DMS153 treated with DMSO at 0.1 percent for 48 hours (cell line): ENCODE measurements at regions not wholly inside any gene's neighbourhood (a gene's known extent, or its start where the extent isn't known, plus 50 kb on each side); places are given as distances from the start of the nearest gene placed in this dataset.
"Not testable (repeated sequence)": the region's sequence is repeated elsewhere in the genome, so short reads cannot be mapped to it uniquely, and the experiment has no call there.

Source experiments
- DNase-seq: peaks from one replicate; lab custom pipeline; 2025; ENCODE audit not compliant: unreplicated experiment; lab: John Stamatoyannopoulos, UW

DNA sequence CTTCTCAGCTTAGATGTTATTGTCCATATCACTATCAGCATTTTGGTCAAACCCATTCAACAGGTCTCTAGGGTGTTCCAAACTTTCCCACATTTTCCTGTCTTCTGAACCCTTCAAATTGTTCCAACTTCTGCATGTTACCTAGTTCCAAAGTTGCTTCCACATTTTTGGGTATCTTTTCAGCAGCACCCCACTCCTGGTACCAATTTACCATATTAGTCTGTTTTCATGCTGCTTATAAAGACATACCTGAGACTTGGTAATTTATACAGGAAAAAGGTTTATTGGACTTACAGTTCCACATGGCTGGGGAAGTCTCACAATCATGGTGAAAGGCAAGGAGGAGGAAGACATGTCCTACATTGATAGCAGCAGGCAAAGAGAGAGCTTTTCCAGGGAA, 1187.6 kb downstream of the MRPL39 start:
- not testable (repeated sequence) for DNase-seq

DNA sequence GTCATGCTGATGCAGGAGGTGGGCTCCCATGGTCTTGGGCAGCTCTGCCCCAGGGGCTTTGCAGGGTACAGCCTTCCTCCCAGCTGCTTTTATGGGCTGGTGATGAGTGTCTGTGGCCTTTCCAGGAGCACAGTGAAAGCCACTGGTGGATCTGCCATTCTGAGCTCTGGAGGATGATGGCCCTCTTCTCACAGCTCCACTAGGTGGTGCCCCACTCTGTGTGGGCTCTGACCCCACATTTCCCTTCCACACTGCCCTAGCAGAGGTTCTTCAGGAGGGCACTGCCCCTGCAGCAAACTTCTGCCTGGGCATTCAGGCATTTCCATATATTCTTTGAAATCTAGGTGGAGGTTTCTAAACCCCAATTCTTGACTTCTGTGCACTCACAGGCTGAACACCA, 1188.6 kb downstream of the MRPL39 start:
- DNase-seq: no peak

DNA sequence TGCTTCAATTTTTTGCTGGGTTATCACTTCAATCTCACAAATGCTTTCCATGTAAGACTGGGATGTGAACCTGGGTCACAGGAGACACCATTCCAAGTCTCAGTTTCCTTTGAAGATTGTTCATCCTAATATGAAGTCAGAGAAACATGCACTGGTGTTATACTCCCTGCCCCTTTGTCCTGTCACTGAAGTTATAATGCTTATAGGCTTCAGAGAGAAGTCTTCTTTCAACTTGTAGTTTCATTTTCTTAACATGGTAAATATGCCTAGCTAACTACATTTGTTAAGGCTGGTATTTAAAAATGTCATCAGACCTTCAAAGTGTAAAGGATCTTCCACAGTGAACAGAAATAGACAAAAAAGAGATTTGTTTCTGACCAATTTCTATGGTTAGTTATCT, 1195.9 kb downstream of the MRPL39 start:
- DNase-seq: no peak

DNA sequence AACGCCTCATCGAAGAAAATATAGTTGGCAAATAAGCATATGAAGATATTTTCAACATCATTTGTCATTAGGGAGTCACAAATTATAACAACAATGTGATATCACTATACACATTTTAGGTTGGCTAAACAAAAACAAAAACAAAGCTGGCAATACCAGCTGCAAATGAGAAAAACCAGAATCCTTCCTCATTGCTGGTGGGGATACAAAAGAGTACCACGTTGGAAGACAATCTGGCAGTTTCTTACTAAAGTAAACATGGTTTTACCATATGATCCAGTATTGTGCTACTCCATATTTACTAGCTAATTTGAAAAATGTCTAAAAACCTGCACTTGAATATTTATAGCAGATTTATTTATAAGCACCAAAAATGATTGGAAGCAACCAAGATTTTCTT, 1204.1 kb downstream of the MRPL39 start:
- DNase-seq: no peak

DNA sequence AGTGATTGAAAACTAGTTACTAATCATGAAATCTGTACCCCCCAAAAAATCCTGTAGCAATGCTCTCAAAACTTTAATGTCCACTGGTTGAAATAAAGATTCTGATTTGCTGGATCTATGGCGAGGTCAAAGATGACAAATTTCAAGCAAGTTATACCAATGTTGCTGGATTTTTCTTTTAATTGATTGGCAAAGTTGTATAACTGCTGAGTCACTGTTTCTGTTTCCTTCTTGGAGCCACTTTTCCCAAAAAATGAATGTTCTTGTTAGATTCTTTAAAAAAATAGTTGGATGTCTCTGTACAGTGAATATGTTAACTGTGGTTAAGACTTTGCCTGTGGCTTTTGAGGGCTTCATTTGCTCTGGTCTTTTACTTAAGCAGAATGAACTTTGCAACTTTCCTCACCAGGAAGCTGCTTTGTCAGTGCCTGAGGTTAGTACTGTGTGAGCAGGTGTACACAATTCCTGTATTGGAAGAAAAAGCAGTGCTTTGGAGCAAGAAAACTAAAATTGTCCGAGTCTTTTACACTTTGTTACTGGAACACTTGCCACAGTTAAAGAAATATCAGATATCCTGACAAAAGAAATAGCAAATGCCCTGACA, 1211.9 kb downstream of the MRPL39 start:
- DNase-seq: no peak

DNA sequence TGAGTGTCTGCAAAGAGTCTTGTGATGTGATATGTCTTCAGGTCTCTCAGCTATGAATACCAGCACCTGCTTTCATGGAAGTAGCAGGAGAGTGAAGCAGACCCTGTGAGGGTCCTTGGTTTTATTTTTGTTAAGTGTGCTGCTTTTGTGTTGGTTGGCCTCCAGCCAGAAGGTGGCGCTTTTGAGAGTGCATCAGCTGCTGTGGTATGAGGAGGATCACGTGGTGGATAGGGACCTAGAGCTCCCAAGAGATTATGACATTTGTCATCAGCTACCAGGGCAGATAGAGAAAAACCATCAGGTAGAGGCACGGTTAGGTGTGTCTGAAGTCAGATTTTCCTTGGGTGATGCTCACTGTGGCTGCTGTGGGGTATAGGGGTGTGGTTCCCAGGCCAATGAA, 1232.1 kb downstream of the MRPL39 start:
- no peak for DNase-seq

DNA sequence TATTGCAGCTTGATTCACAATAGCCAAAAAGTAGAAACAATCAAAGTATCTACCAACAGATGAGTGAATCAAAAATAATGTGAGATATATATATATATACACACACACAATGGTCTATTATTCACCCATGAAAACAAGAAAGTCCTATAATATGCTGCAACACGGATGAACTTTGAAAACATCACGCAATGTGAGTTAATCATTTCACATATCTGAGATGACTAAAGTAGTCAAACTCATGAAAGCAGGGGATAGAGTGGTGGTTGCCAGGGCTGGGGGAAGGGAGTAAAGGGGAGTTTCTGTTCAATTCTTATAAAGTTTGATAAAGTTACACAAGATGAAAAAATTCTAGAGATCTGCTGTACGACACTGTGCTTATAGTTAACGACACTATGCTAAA, 1234.8 kb downstream of the MRPL39 start:
- DNase-seq: no peak

DNA sequence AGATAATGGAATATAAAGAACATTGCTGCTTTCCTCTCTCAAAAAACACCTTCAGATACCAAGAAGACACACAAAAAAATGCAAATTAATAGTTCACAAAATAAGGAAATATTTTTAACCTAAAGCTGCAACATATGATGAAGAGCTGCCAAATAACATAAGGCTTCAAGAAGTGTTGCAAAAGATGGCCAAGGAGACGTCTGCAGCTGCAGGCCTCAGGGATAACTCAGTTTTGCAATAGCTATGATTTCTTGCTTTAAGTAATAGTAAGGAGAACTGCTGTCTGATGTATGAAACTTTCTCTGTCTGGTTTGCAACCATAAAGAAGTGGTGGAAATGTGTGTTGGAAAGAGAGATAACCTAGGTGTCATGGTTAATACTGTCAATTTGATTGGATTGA, 1237.5 kb downstream of the MRPL39 start:
- DNase-seq: no peak

DNA sequence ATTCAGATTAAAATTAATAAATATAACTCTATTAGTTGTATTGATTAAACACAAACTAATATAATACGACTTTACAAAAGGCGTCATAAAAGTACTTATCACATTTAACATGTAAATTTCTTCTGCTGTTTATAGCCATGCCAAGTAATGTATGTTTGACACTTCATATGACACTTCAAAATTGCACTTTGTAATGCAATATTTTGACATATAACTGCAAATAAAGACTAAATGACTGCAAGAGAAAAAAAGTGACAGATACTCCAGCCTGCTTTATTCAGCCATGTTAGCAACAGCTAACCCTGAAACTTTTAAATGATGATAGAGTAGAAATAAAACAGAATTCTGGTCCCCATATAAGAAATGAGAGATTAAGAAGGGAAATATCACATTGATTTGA, 1238.0 kb downstream of the MRPL39 start:
- no peak for DNase-seq

DNA sequence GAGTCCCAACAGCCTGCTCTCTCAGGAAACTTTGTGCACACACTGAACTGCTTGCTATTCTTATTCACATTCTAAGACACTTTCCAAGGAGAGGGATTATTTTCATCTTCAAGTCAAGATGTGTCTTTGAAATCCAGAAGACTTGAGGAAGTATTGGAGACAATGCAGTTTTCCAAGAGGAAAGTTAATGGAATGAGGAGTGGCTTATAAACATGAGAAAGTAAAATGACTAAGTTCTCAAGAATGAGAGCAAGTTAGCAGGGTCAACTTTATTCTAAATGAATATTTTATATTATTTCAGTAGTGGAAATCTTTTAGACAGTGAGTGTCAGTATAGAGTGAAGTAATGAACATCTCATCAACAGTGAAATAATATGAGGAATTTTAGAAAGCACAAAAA, 1239.3 kb downstream of the MRPL39 start:
- no peak for DNase-seq

DNA sequence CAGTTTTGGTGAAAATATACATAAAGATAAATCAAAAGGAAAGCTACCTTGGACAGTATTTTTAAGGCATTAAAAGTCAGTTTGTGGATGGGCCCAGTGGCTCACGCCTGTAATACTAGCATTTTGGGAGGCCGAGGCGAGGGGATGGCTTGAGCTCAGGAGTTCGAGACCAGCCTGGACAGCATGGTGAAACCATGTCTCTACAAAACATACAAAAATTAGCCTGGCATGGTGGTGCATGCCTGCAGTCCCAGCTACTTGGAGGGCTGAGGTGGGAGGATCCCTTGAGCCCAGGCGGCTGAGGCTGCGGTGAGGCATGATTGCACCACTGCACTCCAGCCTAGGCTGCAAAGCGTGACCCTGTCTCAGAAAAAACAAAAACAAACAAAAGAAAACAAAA, 1253.8 kb downstream of the MRPL39 start:
- no peak for DNase-seq

DNA sequence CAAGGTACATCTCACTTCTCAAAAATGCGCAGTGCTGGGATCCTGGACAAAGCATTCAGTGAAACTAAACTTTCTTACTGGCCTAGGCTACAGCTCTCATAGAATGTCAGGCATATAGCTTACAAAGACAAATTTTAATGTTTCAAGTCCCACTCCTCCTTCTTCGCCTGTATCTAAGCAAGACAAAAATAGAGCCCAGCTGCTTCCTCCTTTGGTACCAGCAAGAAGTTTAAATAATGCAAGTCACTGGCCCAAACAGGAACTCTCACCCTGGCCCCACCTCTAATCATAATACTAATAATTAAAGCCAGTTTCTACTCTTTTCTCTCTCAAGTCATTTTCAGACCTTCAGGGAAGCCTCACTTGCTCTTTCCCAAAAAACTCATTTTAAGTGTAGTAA, 1267.9 kb downstream of the MRPL39 start:
- no peak for DNase-seq

DNA sequence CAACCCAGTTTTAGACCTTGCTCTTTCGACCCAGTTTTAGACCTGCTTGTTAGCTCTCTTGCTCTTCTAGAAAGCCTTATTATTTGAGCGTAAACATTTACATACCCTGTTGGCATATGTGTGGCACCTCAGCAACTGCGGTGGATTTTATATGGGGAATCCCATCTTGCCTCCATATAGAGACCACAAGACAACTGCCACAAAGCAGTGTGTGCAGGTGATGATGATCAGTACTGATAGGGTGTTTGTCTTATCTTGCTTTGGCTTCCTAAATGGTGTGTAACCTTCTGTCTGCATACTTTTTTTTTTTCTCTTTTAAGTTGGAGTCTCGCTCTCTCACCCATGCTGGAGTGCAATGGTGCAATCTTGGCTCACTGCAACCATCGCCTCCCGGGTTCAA, 1270.8 kb downstream of the MRPL39 start:
- DNase-seq: no peak

DNA sequence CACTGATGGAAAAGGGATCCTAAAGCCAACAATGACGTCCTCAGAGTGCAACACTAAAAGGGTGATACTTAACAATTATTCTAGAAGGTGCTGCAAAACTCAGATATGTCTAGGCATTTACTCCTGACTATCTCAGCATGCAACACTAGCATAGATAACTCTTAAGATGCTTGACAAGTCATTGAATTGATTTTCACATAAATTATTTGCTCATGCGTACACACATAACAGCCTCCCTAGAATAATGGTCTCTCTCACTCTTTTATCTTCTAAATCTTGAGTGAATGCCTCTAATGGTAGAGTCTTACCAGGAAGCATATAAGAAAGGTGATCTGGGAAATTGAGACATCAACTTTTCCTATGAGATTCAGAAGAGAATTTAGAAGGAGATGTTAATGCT, 1283.7 kb downstream of the MRPL39 start:
- no peak for DNase-seq

DNA sequence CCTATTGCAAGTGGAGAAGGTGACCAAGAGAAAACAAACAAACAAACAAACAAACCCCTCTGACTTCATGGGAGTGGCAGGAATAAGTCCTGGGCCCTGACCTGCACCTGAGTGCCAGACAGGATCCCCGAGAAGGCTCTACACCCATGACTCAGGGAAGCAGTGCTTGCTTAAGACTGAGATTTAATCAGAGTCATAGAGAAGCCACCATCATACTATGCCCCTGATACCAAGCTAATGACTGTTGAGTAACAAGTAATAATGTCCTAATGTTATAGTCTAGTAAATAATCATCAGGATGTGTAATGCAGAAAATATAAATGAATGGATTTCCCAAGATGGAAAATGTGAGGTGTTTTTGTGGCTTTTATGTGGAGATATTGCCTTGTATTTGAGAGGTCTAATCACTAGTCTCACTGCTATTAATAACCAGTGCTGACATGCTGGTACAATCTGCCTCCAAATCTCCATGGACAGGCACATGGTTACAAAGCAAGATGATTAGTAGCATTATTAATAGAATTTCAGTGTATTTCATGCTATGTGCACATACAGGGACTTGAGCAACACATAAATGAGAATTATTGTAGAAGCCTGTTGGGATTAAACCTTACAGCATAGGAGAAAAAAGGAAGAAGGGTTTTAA, 1290.9 kb downstream of the MRPL39 start:
- no peak for DNase-seq

DNA sequence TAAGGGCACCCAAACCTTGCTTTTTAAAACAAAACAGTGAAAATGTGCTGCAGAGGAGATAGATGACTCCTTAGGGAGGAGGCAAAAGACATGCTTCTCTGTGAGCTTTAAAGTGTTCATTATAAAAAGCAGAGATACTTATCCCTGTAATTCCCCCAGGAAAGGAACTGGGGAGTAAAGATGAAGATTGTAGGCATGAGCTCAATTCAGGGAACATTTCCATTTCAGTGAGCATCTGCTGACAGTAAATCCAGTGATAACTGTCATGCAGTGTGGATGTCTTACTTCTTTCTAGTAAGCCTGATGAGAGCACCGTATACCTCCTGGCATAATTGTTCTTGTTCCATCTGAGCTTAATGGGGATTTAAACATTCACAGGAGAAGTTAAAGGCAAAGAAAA, 1296.5 kb downstream of the MRPL39 start:
- no peak for DNase-seq

DNA sequence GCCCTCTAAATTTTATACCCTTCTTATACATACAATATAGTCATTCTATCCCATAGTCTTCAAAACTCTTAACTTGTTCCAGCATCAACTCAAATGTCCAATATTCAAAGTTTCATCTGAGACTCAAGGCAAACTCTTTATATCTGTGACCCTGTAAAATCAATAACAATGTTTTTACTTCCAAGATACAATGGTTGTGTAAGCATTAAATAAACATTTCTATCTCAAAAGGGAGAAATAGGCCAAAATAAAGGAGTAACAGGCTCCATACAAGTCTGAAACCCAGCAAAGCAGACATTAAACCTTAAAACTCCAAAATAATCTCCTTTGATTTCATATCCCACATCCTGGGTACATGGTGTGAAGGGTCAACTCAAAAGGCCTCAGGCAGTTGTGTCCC, 1299.1 kb downstream of the MRPL39 start:
- DNase-seq: no peak

DNA sequence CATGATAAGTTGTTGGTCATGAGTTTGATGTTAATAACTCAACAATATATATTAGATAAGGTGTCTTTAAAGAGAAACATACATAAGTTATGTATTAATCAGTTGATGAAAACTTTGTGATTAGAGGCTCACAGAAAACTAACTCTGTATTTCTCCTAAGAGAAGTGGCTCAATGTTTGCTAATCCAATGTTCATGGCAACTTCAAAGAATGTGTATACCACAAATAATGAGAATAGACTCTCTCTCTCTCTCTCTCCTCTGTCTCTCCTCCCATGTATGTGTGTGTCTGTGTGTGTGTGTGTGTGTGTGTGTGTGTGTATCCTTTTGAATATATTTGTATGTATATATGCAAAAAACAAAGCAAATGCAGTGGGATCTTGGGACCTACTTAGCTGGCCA, 1304.9 kb downstream of the MRPL39 start:
- no peak for DNase-seq

DNA sequence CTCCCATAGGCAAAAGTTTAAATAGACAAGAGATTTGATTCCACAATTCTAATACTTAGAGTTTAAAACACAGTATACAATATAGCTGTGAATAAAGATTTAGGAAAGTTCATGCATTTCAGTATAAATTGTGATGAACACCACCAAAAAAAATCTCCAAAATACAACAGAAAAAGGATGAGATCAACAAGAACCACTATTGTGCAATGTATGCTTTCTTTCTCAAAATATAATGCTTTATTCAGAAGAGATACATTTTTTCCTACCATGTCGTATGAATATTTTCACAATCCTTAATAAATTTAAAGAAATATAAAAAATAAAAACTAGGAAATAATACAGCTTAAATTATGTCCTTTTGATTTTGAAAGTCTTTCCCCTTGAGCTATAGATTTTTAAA, 1309.2 kb downstream of the MRPL39 start:
- no peak for DNase-seq

DNA sequence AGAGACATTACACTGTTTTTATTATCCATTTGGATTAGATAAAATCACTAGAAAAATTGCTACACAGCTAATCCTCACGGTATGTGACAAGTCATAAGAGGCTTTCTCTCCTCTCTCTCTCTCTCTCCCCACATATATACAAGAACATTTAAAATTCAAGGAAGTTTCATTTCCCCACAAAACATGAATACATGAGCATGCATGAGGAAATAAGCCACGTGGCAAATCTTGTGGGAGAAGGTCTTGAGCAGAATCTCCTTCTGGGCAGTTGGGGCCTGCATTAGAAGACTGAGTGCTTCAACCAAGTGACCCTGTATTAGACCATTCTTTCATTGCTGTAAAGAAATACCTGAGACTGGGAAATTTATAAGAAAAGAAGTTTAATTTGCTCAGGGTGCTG, 1313.1 kb downstream of the MRPL39 start:
- no peak for DNase-seq

DNA sequence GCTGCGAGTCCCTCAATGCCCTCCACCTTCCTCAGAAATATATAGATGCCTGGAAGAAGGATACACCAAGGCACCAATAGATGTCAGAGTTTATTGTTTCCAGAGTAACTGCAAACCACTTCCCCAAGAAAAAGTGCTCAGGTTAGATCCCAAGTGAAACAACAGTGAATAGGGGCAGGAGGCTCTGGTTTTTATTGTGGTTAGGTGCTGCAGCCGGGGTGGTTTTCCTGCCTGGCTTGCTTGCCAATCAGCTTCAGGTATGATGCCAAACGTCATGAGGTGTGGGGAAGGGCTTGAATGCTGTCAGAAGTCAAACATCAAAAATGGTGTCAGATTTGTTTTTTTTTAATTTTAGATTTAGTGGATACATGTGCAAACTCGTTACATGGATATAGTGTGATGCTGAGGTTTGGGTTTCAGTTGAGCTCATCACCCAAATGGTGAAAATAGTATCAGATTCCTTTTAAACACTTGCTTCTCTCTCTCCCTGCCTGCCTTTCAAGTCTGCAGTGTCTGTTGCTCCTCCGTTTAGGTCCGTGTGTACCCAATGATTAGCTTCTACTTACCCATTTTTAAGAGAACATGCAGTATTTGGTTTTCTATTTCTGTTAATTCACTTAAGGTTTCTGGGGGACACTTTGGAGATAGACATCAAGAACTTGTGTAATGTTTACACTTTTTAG, 1317.0 kb downstream of the MRPL39 start:
- DNase-seq: no peak

DNA sequence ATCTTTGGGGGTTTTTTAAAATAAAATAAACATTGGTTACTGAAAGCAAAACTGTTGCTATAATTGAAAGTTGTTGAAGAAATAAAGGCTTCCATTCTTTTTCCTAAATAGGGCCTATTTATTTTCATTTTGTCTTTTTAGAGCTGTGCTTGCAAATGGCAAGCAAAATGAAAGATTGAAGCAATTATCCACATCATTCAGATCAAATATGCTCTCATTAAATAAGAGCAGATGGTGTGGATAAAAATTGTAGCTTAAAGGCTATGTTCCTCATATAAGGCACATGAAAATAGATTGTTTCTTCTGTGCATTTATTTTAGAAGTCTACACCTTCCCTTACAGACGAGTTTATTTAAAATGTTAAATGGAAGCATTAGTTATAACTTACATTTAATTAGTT, 1317.7 kb downstream of the MRPL39 start:
- no peak for DNase-seq

DNA sequence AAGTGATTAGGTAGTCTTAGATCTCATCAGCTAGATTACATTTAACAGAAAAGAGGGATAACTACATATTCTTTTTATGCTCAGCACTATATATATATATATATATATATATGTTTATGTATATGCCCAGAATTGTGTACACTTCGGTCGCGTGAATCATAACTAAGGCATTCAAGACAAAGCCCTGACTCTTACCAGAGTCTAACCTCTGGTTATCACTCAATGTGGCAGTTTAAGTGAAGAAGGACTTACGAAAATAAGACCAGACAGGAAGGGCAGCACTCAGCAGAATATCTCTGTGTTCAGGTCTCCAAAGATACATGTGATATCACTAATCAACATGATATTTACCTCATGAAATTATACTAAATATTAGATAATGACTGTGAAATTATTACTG, 1326.7 kb downstream of the MRPL39 start:
- no peak for DNase-seq
